Activated CD4-positive, CD25-positive, alpha-beta regulatory T cell treated with anti-CD3 and anti-CD28 coated beads, Interleukin-2, amount 50 U/mL, for 72 hours (primary cell): ENCODE measurements at regions not wholly inside any gene's neighbourhood (a gene's known extent, or its start where the extent isn't known, plus 50 kb on each side); places are given as distances from the start of the nearest gene placed in this dataset.

ENCODE experiments used
- DNase-seq: peaks from one replicate; pipeline ENCODE4 v3.0.0; 2021

DNA sequence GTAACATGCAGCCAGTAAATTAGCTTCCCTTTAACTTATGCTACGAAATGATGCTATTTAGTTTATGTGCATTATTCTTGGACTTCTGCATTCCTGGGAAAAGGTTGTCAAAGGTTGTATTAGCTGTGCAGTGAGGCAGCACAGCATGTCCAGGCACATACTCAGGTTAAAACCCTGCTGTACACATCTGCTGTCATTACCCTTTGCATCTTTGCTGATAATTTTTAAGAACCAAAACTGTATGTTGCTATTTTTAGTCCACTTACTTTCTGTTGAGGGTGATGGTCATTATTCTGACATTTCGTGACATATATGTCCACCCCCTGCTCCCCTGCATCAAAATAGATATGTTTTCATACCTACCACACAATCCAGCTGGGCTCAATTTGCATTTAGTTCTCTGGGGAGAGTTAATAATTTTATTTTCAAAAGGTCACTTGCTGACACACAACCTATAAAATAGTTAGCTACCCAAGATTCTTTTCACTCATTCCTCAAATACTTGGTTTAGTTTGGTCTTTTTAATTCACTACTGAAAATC lies 142.5 kb upstream of the SPACA1 start:
- no peak for DNase-seq

DNA sequence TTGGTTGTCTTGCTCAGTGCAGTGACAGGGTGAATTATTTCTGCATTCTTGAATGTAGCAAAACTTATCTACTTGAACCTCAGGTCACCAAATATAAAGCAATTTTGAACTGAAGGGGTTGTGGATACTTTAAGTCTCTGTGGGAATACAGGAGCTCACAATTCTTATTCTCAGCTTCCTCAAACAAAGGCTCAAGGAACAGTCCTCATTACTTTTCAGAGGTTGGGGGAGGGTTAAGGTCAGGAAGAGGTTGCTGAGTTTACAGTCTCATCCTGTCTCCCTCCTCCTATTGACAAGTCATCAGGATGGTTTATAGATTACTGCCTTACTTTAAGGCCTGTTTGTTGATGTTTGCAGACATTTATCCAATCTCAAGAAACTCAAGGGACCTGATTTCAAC lies 143.6 kb upstream of the SPACA1 start:
- no peak for DNase-seq

DNA sequence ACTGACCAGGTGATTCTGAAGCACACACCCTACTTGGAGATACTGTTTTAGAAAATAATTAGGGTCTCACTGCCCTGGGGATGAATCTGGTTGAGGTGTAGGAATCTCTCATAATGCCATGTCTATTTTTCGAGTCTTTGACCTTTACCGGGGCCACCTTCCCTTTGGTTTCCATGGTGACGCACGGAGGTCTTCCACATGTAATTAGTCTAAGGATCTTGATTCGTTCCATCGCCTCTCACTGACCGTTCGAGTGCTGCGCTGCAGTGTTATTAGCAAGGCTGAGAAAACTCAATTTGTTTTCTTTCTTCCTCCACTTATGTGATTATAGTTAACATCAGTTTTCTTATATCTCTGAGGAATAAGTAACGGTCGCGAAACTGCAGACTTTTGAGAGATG lies 144.3 kb upstream of the SPACA1 start:
- no peak for DNase-seq

DNA sequence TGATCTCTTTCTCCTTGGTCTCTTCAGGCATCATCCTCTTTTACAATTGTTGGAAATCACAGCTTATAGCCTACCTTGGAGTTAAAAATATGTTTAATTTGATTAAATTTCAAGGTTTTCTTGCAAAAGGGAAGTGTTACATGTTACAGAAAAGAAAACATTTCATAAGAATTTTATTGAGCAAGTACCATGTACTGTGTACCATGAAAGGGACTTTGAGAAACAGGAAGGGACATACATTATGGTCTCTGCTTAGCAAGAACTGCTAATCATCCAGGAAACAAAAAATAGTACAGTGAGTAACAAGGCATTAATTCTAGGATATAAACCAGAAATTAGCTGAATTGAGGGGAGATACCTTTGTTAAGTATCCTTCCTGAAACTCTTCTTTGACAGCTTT lies 145.3 kb upstream of the SPACA1 start:
- DNase-seq: no peak

DNA sequence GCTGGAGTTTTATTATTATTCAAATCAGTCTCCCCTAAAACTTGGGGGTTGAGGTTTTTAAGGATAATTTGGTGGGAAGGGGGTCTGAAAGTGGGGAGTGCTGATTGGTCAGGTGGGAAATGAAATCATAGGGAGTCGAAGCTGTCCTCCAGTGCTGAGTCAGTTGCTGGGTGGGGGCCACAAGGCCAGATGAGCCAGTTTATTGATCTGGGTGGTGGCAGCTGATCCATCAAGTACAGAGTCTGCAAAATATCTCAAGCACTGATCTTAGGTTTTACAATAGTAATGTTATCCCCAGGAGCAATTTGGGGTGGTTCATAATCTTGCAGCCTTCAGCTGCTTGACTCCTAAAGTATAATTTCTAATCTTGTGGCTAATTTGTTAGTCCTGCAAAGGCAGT lies 146.0 kb upstream of the SPACA1 start:
- DNase-seq: no peak

DNA sequence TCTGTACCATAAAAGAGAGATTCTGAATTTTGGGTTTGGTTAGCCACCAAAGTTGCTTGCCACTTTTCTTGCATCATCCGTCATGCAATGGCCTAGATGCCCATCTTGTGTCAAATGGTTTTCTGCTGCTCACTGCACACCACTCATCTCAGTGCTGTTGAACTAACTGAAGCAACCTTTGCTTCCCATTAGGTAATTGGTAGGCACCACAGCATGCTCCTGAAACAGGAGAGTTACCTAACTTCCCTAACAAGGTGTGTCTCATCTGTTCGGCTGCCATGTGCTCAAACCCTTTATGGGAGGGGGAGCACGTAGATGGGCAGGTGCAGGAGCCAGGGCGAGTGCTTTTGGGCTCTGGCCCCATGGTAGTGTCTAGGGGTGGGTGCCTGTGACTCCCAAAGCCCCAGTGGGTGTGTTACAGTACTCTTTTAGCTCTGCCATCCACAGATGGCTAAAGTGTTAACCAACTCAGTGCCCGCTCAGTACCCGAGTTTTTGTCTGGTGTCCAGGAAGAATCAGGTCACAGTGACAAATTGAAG lies 147.4 kb upstream of the SPACA1 start:
- DNase-seq: no peak

DNA sequence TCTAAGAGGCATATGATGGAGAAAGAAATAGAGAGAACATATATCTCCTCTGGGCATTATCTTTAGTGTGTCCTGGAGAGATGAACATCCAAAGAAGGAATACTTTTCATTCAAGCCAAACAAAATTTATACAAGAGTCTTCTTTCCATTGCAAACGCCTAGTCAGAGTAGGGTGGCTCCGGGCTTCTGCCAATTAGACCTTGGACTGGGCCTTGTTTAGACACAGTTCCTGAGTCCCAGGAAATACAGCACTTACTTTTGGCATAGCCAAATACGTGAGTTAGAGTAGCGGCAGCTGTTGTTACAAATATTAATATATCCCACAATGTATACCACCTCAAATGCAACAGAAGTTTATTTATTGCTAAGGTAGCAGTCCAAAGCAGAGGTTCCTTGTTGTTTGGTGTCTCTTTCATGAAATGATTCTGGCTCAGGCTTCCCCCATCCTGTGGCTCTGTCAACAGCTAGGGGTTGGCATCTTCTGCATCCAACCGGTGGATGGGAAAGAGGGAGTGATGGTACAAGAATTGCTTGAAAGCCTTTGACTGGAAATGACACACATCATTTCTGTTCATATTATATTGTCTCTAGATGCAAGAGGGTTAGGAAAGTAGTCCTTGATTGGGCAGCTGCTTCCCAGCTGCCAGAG lies 148.0 kb upstream of the SPACA1 start:
- no peak for DNase-seq

DNA sequence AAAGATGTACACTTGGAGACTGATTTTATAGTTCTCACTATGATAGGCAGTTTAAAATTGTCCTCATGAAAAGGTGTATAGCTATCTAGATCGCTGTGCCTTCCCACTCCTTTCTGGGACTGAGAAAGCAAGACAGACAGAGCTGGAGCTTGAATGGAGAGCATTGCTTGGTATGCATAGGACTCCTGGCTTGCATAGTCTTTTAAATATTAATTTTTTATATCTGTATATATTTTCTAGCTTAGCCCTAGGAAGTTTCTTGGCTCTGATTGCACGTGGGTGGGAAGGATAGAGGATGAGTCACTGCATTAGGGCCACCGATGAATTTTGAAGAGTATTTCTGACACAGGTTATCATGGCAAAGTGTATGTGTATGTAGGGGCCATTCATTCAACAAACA lies 150.0 kb upstream of the SPACA1 start:
- DNase-seq: no peak

DNA sequence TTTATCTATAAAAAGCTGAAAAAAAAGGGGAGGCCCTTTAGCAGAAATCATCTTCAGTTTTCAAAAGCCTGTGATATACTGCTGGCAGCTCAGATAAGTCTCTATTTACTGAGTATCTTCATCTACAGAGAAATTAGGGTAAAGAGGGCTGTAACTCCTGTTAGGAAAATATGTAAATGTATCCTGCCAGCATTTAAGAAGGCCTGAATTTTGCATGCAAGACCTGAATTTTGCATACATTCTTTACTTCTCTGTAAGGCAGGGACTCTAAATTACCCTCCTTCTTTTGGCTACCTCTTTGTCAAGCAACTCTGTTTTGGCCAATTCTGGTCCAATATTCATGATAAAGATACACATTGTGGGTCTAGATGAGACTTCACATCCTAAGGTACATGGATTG lies 150.6 kb upstream of the SPACA1 start:
- no peak for DNase-seq

DNA sequence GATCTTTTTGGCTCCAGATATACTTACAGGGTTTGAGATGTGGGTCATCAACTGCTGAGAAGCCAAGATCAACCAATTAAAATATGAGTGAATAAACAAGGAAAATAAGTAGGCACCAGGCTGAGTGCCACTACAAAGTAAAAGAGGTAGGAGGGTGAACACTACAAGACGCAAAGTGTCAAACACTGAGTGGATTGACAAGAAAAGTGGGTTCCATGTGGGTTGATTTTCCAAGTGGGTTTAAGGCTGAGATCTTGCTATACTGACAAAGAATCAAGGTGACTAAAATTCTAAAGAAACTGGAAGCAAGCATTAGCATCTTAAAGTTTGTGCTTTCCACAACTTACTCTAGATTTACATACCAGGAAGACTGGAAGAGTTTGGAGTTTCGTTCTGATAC lies 160.4 kb upstream of the SPACA1 start:
- no peak for DNase-seq

DNA sequence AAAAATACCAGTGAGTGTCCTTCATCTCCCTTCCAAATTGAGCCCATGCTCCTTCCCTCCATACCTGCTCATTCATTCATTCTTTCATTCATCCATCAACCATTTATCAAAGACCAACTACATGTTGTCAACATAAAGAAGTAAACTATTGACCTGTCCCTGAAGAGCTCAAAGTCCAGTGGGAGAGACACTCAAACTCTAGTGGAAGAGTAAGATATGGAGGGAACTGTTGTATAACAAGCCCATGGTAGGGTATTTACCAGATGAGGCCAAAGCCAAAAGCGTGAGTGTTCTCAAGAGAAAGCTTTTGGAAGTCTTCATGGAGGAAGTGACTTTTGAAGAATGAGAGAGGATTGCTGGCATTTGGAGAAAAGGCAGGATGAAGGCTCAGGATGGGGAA lies 163.4 kb upstream of the SPACA1 start:
- DNase-seq: no peak

DNA sequence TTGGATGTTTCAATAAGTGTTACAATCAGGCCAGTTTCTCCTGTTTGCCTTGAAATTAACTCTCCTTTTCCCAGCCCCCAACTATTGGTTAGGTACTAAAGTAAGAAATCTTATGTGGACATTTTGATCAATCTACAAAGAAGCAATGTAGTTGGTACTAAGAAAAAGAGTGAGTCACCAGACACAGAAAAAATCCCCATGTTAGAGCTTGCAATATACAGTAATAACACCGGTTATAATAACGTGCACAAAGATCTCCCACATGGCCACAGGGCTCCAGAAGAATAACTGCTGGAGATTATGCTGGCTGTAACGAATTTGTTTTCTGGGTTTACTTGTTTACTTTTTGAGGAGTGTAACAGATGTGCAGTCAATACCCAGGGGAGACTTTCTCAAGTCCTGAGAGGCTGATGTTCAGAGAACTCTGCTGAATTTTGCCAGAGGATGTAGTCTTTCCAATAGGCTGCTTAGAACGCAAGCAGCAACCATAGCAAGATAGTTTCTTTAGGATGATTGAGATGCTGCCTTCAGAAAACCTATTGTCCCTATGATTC lies 166.2 kb upstream of the SPACA1 start:
- no peak for DNase-seq

DNA sequence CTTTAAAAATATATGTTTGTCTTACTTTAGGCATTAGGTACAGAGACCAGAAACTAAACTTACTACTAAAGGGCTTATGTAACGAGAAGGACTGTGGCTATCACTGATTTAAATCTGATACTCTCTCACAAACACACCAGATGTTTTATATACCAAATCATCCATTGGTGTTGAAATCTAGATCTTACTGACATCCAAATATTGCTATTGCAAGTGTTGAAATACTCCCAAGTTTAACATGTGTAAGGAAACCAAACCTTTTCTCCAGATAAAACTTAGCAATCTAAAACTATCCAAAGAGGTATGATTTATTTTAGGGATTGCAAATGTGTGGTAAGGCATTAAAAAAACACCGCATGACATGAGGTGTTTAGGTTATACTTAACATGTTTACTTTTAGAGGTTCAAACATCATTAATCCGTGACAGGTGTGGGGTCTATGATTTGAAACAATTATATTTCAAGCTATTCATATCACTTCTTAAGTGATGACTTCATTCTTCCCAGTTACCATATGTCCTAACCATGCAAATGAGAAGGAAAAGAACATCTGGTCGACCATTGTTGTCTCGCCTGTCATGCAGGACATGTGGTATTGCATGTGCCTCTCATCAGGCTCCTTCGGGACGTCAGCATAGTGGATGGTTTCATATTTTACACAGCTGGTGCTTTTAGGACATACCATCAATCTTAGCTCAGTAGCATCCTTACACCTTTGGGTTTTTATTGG lies 168.3 kb upstream of the SPACA1 start:
- DNase-seq: no peak

DNA sequence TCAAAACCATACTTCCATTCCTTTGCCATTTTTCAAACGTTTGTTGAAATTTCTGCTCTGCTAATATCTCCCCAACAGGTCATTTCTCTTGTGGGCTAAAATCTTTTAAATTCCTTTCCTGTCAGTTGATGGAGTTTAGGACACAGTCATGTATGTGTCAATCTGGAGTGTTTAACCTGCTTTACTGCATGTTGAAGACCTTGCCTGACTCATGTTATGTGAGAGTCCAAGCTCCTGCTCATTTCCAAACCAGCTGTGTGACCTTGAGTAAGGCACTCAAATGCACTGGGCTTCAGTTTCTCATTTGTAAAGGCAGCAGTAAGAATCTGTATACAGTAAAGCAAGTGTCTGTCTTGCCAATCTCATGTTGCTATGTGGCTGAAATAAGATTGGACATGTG lies 171.9 kb upstream of the SPACA1 start:
- no peak for DNase-seq

DNA sequence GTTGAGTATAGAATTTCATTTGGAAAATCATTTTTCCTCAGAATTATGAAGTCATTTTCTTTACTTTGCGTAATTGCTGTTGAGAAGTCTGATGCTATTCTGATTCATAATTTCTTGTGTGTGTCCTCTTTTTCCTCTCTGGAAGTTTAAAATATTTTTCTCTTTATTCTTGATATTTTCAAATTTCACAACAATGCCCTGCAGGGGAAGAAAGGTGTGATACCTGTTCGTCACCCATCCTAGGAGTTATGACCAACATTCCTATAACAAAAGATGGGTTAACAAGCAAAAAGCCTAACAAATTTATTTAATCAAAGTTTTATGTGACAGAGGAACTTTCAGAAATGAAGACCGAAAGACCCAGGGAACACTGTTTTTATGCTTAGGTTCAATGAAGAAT lies 171.5 kb upstream of the AKIRIN2 start:
- DNase-seq: no peak

DNA sequence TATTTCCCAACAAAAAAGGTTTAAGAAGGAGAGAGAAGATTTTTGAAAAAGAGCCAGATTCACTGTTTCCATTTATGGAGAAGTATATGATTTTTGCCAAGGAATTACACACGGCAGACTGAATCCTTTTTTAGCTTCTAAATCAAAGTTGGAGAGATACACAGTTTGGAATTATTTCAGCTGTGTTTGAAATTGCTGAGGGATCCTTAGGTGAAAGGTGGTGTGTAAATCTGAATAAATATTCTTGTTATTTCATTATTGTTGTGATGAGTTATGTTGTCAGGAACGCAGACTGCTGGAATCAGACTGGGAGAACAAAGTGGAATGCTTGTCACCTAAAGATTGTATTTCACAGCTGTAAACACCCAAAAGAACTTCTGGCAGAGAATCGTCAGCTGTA lies 168.5 kb upstream of the AKIRIN2 start:
- no peak for DNase-seq

DNA sequence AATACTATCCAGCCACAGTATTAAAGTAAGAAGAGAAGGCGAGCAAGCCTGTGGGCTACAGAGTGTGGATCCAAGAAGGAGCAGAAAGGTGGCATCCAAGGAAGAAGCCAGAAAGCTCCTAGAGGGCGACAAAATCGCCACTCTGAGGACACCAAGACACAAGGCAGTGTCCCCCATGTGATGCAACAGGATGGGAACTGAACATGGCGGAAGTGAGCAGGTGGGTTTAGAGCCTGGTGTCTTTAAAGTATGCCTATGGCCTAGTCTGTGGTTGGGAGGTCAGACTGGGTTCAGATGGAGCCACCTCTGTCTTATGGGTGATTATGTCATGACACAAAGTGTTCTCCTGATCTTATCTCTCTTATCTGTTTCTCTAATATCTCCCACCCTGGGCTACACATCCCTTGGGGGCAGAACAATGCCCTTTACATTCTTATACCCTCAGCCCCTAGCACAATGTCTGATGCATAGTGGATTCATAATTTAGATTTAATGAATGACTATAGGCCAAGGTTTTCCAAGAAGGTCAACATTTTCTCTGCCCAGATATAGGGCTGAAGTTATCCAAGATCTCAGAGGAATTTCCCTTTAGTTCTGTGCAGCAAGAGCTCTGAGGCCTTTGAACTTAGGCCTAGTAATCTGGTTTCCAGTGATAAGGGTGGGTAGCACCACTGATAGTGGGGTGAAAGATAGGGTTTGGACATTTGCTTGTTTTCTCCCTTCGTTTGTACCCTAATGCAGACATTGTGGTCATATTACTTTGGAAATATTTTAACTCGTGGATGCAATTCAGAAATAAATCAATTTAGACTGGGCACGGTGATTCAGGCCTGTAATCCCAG lies 167.3 kb upstream of the AKIRIN2 start:
- no peak for DNase-seq

DNA sequence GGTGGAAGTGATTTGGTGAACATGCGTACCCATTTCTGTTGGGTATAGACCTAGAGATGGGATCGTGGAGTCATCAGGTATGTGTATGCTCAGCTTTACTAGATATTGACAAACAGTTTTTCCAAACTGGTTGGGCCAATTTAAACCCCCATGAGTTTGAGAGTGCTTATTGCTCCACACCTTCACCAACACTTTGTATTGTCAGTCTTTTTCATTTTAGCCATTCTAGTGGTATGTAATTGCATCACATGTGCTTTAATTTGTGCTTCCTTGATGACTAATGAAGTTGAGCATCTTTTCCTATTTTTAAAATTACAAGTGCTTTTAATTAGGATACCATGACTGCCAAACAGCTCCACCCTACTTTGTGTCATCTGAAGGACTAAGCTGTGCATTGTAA lies 158.9 kb upstream of the AKIRIN2 start:
- no peak for DNase-seq

DNA sequence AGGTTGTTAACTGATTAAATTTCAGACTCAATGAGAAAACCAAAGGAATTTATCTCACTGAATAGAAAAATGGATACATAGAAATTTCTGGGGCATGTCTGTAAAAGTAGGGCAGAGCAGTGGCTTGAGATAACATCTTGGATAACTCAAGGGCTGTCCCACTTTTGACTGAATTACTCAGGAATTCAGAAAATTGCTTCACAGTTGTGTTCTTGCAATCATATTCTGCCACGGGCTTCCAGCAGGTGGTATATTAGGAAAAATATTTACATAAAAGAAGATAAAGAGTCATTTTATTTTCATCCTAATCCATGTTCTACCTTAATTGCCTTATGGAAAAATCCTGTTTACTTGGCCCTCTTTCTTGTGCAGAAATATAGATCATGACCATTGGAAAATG lies 156.4 kb upstream of the AKIRIN2 start:
- DNase-seq: no peak

DNA sequence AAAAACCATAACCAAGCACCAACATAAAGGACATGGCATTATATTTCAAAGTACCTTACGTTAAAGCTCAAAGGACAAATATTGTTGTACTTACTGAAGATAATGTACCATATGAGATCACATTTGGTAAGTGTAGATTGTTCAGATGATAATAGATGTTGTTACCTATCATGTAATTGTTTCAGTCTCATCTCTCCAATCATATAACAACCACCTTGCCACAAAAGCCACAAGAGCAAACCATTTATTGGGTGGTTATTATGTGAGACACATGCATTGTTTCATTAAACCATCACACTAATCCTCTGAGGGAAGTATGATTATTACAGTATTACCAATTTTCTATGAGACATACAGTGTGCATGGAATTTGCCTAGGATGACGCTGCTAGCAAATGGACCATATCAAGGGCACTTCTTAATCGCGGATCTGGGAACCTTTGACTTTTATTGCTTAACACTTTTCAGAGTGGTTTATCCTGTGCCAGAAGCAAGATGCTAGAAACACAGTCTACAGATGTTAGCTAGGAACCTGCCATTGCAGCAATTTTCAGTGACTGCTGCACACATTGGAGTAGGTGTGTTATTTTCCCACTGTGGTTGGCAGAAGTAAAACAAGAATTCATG lies 149.8 kb upstream of the AKIRIN2 start:
- DNase-seq: no peak

DNA sequence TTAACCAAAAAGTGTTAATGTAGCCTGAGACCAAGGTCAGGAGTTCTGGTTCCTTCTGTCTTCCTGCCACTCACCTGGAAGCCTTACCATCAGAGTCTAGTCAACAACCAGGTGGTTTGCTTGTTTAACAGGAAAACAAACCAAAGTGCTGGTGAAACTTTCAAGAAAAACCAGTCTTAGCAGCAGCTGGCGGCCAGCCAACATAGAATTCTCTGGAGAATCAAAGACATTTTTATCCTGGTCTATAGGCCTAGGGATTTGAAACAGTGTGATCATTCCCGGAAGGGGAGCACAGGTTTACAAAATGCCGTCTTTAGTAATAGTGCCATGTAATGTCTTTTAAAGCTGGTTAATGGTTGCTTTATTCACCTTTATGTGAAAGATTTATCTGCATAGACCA lies 146.6 kb upstream of the AKIRIN2 start:
- DNase-seq: no peak

DNA sequence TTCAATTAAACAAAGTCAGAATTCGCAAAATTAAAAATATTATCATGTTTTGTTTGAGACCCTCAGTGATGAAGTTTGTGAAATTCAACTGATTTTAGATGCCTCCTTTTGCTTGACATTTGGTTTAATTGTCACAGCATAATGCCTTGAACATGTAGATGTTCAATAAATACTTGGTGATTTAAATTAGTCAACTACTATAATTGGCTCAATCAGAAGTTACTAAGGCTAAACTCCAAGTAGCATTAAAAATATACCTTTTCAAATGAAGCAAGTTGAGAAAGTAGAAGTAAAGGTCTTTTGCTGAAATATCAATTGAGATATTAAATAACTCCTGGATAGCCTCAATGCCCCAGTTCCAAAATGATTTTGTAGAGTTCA lies 145.8 kb upstream of the AKIRIN2 start:
- DNase-seq: no peak
